Cardiac muscle cell (in vitro differentiated cells and primary cell): ENCODE measurements at regions not wholly inside any gene's neighbourhood (a gene's known extent, or its start where the extent isn't known, plus 50 kb on each side); places are given as distances from the start of the nearest gene placed in this dataset.
"Not testable (repeated sequence)": the region's sequence is repeated elsewhere in the genome, so short reads cannot be mapped to it uniquely, and the experiment has no call there.

ENCODE experiments used
- DNase-seq, 2 donors: peaks; one replicate each; pipeline versions ENCODE4 v3.0.0 to v3.0.0-alpha.2; 2010 to 2017; ENCODE audit warnings: low read depth in 1 of 2, low spot score in 1 of 2
- H3K27ac ChIP-seq: fragments of 200-600 bp; sonication (generic); 2 replicates; pipeline ENCODE4 v1.5.1; 2016
- H3K27me3 ChIP-seq: fragments of 200-600 bp; sonication (generic); 2 replicates; pipeline ENCODE4 v1.6.0; 2016; ENCODE audit warnings: control low read depth
- H3K36me3 ChIP-seq: fragments of 200-600 bp; sonication (generic); 2 replicates; pipeline ENCODE4 v1.5.1; 2016; ENCODE audit warnings: control low read depth
- H3K4me1 ChIP-seq: fragments of 200-600 bp; sonication (generic); 2 replicates; pipeline ENCODE4 v1.8.1; 2017; ENCODE audit warnings: low read depth, mild to moderate bottlenecking, mixed run types
- H3K4me3 ChIP-seq: fragments of 200-600 bp; sonication (generic); 2 replicates; pipeline ENCODE4 v1.5.1; 2016; ENCODE audit warnings: mild to moderate bottlenecking
- H3K9me3 ChIP-seq: fragments of 200-600 bp; sonication (generic); 2 replicates; pipeline ENCODE4 v1.5.1; 2017; ENCODE audit warnings: low read depth, mild to moderate bottlenecking, control low read depth
- TF ChIP-seq, protein P1 (sequence below): IDR thresholded peaks from 2 replicates; pipeline ENCODE4 v1.5.1; 2012; ENCODE audit warnings: low read depth, mild to moderate bottlenecking, low read length

DNA sequence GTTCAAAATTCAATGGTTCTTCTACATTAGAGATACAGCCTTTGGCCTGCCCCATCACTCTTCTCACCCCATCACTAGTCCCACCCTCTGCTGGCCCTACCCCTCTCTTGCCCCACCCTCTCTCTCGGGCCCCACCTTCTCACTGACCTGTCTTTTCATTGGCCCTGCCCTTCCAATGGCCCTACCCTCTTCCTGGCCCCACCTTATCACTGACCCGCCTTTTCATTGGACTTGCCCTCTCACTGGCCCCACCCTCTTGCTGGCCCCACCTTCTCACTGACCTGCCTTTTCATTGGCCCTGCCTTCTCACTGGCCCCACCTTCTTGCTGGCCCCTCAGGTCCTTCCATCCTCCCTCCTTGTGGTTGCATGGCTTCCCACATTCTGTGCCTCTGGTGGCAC is 107.2 kb upstream of the PLEKHG1 start:
- Histone ChIP-seq H3K9me3 (no peaks in the 10 kb centered on the region), H3K27ac (no peak overlapping the region), H3K27me3 (no peaks in the 10 kb centered on the region), H3K4me3 (no peak overlapping the region), H3K36me3 (no peaks in the 10 kb centered on the region), H3K4me1 (no peaks in the 10 kb centered on the region)
- DNase-seq, result peak in 1 of 2 donors; percentile 7
- TF ChIP-seq, protein P1, sequence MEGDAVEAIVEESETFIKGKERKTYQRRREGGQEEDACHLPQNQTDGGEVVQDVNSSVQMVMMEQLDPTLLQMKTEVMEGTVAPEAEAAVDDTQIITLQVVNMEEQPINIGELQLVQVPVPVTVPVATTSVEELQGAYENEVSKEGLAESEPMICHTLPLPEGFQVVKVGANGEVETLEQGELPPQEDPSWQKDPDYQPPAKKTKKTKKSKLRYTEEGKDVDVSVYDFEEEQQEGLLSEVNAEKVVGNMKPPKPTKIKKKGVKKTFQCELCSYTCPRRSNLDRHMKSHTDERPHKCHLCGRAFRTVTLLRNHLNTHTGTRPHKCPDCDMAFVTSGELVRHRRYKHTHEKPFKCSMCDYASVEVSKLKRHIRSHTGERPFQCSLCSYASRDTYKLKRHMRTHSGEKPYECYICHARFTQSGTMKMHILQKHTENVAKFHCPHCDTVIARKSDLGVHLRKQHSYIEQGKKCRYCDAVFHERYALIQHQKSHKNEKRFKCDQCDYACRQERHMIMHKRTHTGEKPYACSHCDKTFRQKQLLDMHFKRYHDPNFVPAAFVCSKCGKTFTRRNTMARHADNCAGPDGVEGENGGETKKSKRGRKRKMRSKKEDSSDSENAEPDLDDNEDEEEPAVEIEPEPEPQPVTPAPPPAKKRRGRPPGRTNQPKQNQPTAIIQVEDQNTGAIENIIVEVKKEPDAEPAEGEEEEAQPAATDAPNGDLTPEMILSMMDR, result no peak

- DNase-seq, result peak in 1 of 2 donors; percentile 56
- Histone ChIP-seq H3K4me3 (no peak overlapping the region), H3K27ac (no peak overlapping the region), H3K27me3 (no peaks in the 10 kb centered on the region), H3K4me1 (no peaks in the 10 kb centered on the region), H3K9me3 (no peaks in the 10 kb centered on the region), H3K36me3 (no peaks in the 10 kb centered on the region)
- TF ChIP-seq, protein P1, result no peak
Observed at GRCh38 chr6:150492941-150493340, 106.7 kb upstream of the PLEKHG1 start.

GRCh38 chr6:150493552-150493951 is 106.1 kb upstream of the PLEKHG1 start:
- not testable (repeated sequence) for H3K27me3 ChIP-seq, H3K27ac ChIP-seq, H3K4me1 ChIP-seq, H3K36me3 ChIP-seq, H3K9me3 ChIP-seq, H3K4me3 ChIP-seq, DNase-seq

DNA sequence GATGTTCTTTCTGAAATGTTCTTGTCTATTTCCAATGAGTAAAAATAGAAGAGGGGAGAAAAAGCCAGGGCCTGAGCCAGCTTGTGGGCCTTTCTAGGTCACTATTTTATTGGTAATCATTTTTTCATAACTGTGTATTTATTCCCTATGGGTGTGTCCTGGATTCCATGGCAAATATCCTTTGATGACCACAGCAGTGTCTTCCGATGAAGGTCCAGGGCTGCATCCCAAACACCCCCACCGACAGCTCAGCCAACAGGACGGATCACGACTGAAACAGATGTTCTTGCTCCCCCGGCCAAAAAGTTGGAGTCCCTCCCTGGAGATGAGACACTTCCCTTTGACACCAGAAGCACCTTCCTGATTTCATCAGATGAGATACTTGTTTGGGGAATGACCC is 105.4 kb upstream of the PLEKHG1 start:
- no peak overlapping the region for H3K27ac ChIP-seq
- H3K4me3 ChIP-seq, result no peak overlapping the region
- H3K4me1 ChIP-seq, result no peaks in the 10 kb centered on the region
- TF ChIP-seq, protein P1, result no peak
- no peaks in the 10 kb centered on the region for H3K27me3 ChIP-seq
- no peak for DNase-seq
- no peaks in the 10 kb centered on the region for H3K9me3 ChIP-seq
- no peaks in the 10 kb centered on the region for H3K36me3 ChIP-seq

DNA sequence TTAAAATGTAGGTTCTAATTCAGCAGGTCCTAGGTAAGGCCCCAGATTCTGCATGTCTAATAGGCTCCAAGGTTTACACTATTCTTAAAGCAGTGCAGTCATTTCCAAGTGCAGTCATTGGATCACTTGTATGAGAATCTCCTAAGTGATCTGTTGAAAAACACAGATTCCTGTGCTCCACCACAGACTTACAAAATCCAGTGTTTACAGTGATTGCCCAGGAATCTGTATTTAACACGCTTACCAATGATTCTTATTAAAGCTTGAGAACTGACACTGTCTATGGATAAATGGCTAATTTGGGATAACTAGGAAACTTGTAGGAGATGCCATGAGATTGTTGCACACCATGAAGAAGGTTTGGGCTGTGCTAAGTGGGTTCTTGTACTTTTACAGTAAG is 104.6 kb upstream of the PLEKHG1 start:
- DNase-seq, result no peak

GRCh38 chr6:150496629-150497028 is 103.1 kb upstream of the PLEKHG1 start:
- H3K4me1 ChIP-seq, result no peaks in the 10 kb centered on the region
- no peak for DNase-seq
- H3K9me3 ChIP-seq, result no peaks in the 10 kb centered on the region
- H3K4me3 ChIP-seq, result no peak overlapping the region
- H3K27me3 ChIP-seq, result no peaks in the 10 kb centered on the region
- TF ChIP-seq, protein P1, result no peak
- no peaks in the 10 kb centered on the region for H3K36me3 ChIP-seq
- no peak overlapping the region for H3K27ac ChIP-seq

More for the DNA sequence above, 104.6 kb upstream of the PLEKHG1 start:
- no peaks in the 10 kb centered on the region for H3K27me3 ChIP-seq
- H3K4me3 ChIP-seq, result no peak overlapping the region
- no peak overlapping the region for H3K27ac ChIP-seq
- H3K4me1 ChIP-seq, result no peaks in the 10 kb centered on the region
- TF ChIP-seq, protein P1, result no peak
- H3K36me3 ChIP-seq, result no peaks in the 10 kb centered on the region
- H3K9me3 ChIP-seq, result no peaks in the 10 kb centered on the region
